Stimulated activated CD4-positive, alpha-beta T cell treated with anti-CD3 and anti-CD28 coated beads, Interleukin-1b, Interleukin-23, amount 100 ng/mL, for 48 hours (primary cell): ENCODE measurements at regions not wholly inside any gene's neighbourhood (a gene's known extent, or its start where the extent isn't known, plus 50 kb on each side); places are given as distances from the start of the nearest gene placed in this dataset.
"Not testable (repeated sequence)": the region's sequence is repeated elsewhere in the genome, so short reads cannot be mapped to it uniquely, and the experiment has no call there.

Experiments
- DNase-seq: peaks from one replicate; pipeline ENCODE4 v3.0.0-alpha.2; 2020

- DNase-seq: not testable (repeated sequence)
Measured at GRCh38 chr4:86413426-86413825, 53.6 kb upstream of the MAPK10 start.

GRCh38 chr4:86414686-86415085 lies 54.8 kb upstream of the MAPK10 start:
- DNase-seq: no peak

- no peak for DNase-seq
Measured at GRCh38 chr4:86416081-86416480, 56.2 kb upstream of the MAPK10 start.

- DNase-seq: no peak
Measured at GRCh38 chr4:86421461-86421860, 61.6 kb upstream of the MAPK10 start.

- DNase-seq: no peak
Measured at GRCh38 chr4:86431543-86432116, 71.8 kb upstream of the MAPK10 start.

- DNase-seq: no peak
Measured at GRCh38 chr4:86432559-86433134, 72.8 kb upstream of the MAPK10 start.

- DNase-seq: no peak
Measured at GRCh38 chr4:86439293-86439692, 79.4 kb upstream of the MAPK10 start.

- DNase-seq: no peak
Measured at GRCh38 chr4:86441175-86441936, 81.5 kb upstream of the MAPK10 start.

- no peak for DNase-seq
Measured at GRCh38 chr4:86442881-86443280, 83.0 kb upstream of the MAPK10 start.

- DNase-seq: no peak
Measured at GRCh38 chr4:86443495-86443894, 83.6 kb upstream of the MAPK10 start.

- no peak for DNase-seq
Measured at GRCh38 chr4:86446996-86447395, 87.1 kb upstream of the MAPK10 start.

GRCh38 chr4:86448871-86449270 lies 89.0 kb upstream of the MAPK10 start:
- DNase-seq: no peak

- DNase-seq: no peak
Measured at GRCh38 chr4:86449746-86450588, 90.1 kb upstream of the MAPK10 start.

- DNase-seq: no peak
Measured at GRCh38 chr4:86450861-86451260, 91.0 kb upstream of the MAPK10 start.

- no peak for DNase-seq
Measured at GRCh38 chr4:86451560-86452330, 91.9 kb upstream of the MAPK10 start.

- DNase-seq: no peak
Measured at GRCh38 chr4:86452422-86452891, 92.6 kb upstream of the MAPK10 start.

GRCh38 chr4:86452924-86453531 lies 93.2 kb upstream of the MAPK10 start:
- no peak for DNase-seq

- not testable (repeated sequence) for DNase-seq
Measured at GRCh38 chr4:86453611-86454072, 93.8 kb upstream of the MAPK10 start.

- DNase-seq: no peak
Measured at GRCh38 chr4:86461849-86462248, 102.0 kb upstream of the MAPK10 start.

- DNase-seq: no peak
Measured at GRCh38 chr4:86472377-86473019, 112.6 kb upstream of the MAPK10 start.

GRCh38 chr4:86478151-86478550 lies 116.0 kb upstream of the PTPN13 start:
- DNase-seq: not testable (repeated sequence)
